Natural killer cell (primary cell): ENCODE measurements at regions not wholly inside any gene's neighbourhood (a gene's known extent, or its start where the extent isn't known, plus 50 kb on each side); places are given as distances from the start of the nearest gene placed in this dataset.
A peak's percentile ranks its signal among the peaks of the same experiment; 100 is the strongest.

Experiments
- ATAC-seq, 3 donors: fragments of 150-1000 bp in 2 of 3; fragments of 200-7000 bp in 1 of 3; cut with Tn5 transposase; 1 replicate in 1 of 3; 2 replicates in 2 of 3; pipeline ENCODE4 v1.10.0; 2021; ENCODE audit warnings: mild to moderate bottlenecking in 2 of 3, moderate library complexity in 2 of 3
- DNase-seq, 2 donors: peaks; one replicate each; pipeline versions ENCODE4 v3.0.0 to v3.0.0-alpha.2; 2013 to 2021; ENCODE audit warnings: mixed read lengths in 1 of 2
- H3K27ac ChIP-seq: one replicate; pipeline ENCODE4 v1.5.1; 2013; ENCODE audit warnings: mild to moderate bottlenecking, low read length
- H3K27me3 ChIP-seq: one replicate; pipeline ENCODE4 v1.6.1; 2013; ENCODE audit warnings: low read length; ENCODE audit not compliant: control insufficient read depth, insufficient read depth
- H3K36me3 ChIP-seq: one replicate; pipeline ENCODE4 v1.6.1; 2013; ENCODE audit warnings: low read length; ENCODE audit not compliant: control insufficient read depth, insufficient read depth
- H3K4me1 ChIP-seq: one replicate; pipeline ENCODE4 v1.6.1; 2013; ENCODE audit warnings: low read length; ENCODE audit not compliant: control insufficient read depth, insufficient read depth
- H3K4me3 ChIP-seq: one replicate; pipeline ENCODE4 v1.5.1; 2013; ENCODE audit warnings: low read length
- H3K9me3 ChIP-seq: one replicate; pipeline ENCODE4 v1.6.1; 2013; ENCODE audit warnings: low read length; ENCODE audit not compliant: control insufficient read depth, insufficient read depth
- H3K27ac Mint-ChIP-seq, 2 donors: one replicate each; pipeline ENCODE4 v1.8.0; 2022; ENCODE audit warnings: mild to moderate bottlenecking in 2 of 2, mixed read lengths in 2 of 2, moderate library complexity in 1 of 2
- H3K27me3 Mint-ChIP-seq, 2 donors: one replicate each; pipeline ENCODE4 v1.8.0; 2022; ENCODE audit warnings: low read depth in 2 of 2, mixed read lengths in 2 of 2
- H3K36me3 Mint-ChIP-seq: one replicate; pipeline ENCODE4 v1.8.0; 2022; ENCODE audit warnings: mixed read lengths
- H3K4me1 Mint-ChIP-seq, 2 donors: one replicate each; pipeline ENCODE4 v1.8.0; 2022; ENCODE audit warnings: mixed read lengths in 2 of 2
- H3K4me3 Mint-ChIP-seq: one replicate; pipeline ENCODE4 v1.8.0; 2022; ENCODE audit warnings: mild to moderate bottlenecking, moderate library complexity, mixed read lengths
- H3K9me3 Mint-ChIP-seq, 2 donors: one replicate each; pipeline ENCODE4 v1.8.0; 2022; ENCODE audit warnings: mixed read lengths in 2 of 2
- CTCF ChIP-seq: fragments of 200-600 bp; IDR thresholded peaks from one replicate; pipeline ENCODE4 v1.8.0; 2022; ENCODE audit warnings: antibody characterized with exemption
- WGBS: methylation state at CpG from one replicate; pipeline ENCODE4 v1.1.7; 2013; ENCODE audit warnings: missing lambda C conversion rate; ENCODE audit not compliant: insufficient coverage; 5-methylcytosine and 5-hydroxymethylcytosine counted together
- intact Hi-C: fragments of 100-400 bp; cut with micrococcal nuclease; formaldehyde crosslinking; loops from one replicate; pipeline ENCODE4 v1.14.2; 2022

- Histone ChIP-seq H3K27me3 (no peaks in the 10 kb centered on the region), H3K4me1 (peaks cover 23% of the 10 kb centered on the region), H3K27ac (peak overlapping the region; percentile 59), H3K36me3 (no peaks in the 10 kb centered on the region), H3K9me3 (no peaks in the 10 kb centered on the region), H3K4me3 (no peak overlapping the region)
- peak overlapping the region; percentile 88 to 92 for H3K27ac Mint-ChIP-seq
- H3K4me1 Mint-ChIP-seq: peaks cover 76% of the 10 kb centered on the region in 2 donors
- peaks cover 11% of the 10 kb centered on the region for H3K36me3 Mint-ChIP-seq
- no peak for DNase-seq
- H3K9me3 Mint-ChIP-seq: peaks cover 4 to 8% of the 10 kb centered on the region in 2 donors
- WGBS: 61% methylated on average over 6 of the region's 6 CpGs
- ATAC-seq: peak; percentile 43 to 72 (median 54)
- intact Hi-C loops: loop anchor here (1.0 to 10.0 kb wide), 4 partner anchors 8 to 618 kb away; no protein-coding TSS in a partner anchor
- H3K4me3 Mint-ChIP-seq: peak overlapping the region; percentile 83
- H3K27me3 Mint-ChIP-seq: no peaks in the 10 kb centered on the region
- no peak for TF ChIP-seq CTCF
Measured at GRCh38 chr1:101330427-101331130, 93.8 kb downstream of the S1PR1 start.

- no peak for TF ChIP-seq CTCF
- Mint-ChIP-seq H3K27me3 (no peaks in the 10 kb centered on the region), H3K4me3 (peak overlapping the region; percentile 83), H3K27ac (peak overlapping the region; percentile 88 to 92), H3K4me1 (peaks cover 84 to 87% of the 10 kb centered on the region in 2 donors), H3K36me3 (peaks cover 14% of the 10 kb centered on the region), H3K9me3 (peaks cover 7 to 8% of the 10 kb centered on the region in 2 donors)
- H3K4me3 ChIP-seq: no peak overlapping the region
- intact Hi-C loops: loop anchor here (1.0 to 10.0 kb wide), 4 partner anchors 22 to 619 kb away; no protein-coding TSS in a partner anchor
- H3K4me1 ChIP-seq: peaks cover 23% of the 10 kb centered on the region
- WGBS: 30% methylated on average over 2 of the region's 2 CpGs
- peak overlapping the region; percentile 59 for H3K27ac ChIP-seq
- no peak for DNase-seq
- no peaks in the 10 kb centered on the region for H3K27me3 ChIP-seq
- H3K9me3 ChIP-seq: no peaks in the 10 kb centered on the region
- ATAC-seq: peak; percentile 72 to 78 (median 78)
- no peaks in the 10 kb centered on the region for H3K36me3 ChIP-seq
Measured at GRCh38 chr1:101331794-101332193, 95.0 kb downstream of the S1PR1 start.

GRCh38 chr1:101332633-101333032, 95.8 kb downstream of the S1PR1 start:
- ATAC-seq (peak in 1 of 3 donors; percentile 18), DNase-seq (no peak)
- Histone ChIP-seq H3K4me1 (peaks cover 29% of the 10 kb centered on the region), H3K4me3 (no peak overlapping the region), H3K9me3 (no peaks in the 10 kb centered on the region), H3K27ac (peak overlapping the region; percentile 59), H3K27me3 (no peaks in the 10 kb centered on the region), H3K36me3 (no peaks in the 10 kb centered on the region)
- Mint-ChIP-seq H3K4me3 (peak overlapping the region; percentile 77), H3K9me3 (peaks cover 8% of the 10 kb centered on the region in 2 donors), H3K27me3 (no peaks in the 10 kb centered on the region), H3K27ac (peak overlapping the region; percentile 88 to 92), H3K36me3 (peaks cover 14% of the 10 kb centered on the region), H3K4me1 (peaks cover 84 to 87% of the 10 kb centered on the region in 2 donors)
- 88% methylated on average over 1 of the region's 1 CpG for WGBS
- intact Hi-C loops: loop anchor here (1.0 to 10.0 kb wide), 4 partner anchors 23 to 620 kb away; no protein-coding TSS in a partner anchor
- no peak for TF ChIP-seq CTCF
